Nephron (organoid): ENCODE measurements at regions not wholly inside any gene's neighbourhood (a gene's known extent, or its start where the extent isn't known, plus 50 kb on each side); places are given as distances from the start of the nearest gene placed in this dataset.
A peak's percentile ranks its signal among the peaks of the same experiment; 100 is the strongest.

Experiments used
- H3K27ac Mint-ChIP-seq, 3 experiments: 2 replicates each; pipeline ENCODE4 v1.8.0; 2020; ENCODE audit warnings: mixed read lengths in 3 of 3, mild to moderate bottlenecking in 2 of 3, moderate library complexity in 1 of 3
- H3K27me3 Mint-ChIP-seq: 2 replicates; pipeline ENCODE4 v1.8.0; 2021; ENCODE audit warnings: low read depth, mild to moderate bottlenecking, moderate library complexity, mixed read lengths
- H3K36me3 Mint-ChIP-seq: 2 replicates; pipeline ENCODE4 v1.8.0; 2020; ENCODE audit warnings: low read depth, mixed read lengths
- H3K4me1 Mint-ChIP-seq: 2 replicates; pipeline ENCODE4 v1.8.0; 2020; ENCODE audit warnings: mixed read lengths
- H3K4me3 Mint-ChIP-seq, 3 experiments: 2 replicates each; pipeline ENCODE4 v1.8.0; 2020; ENCODE audit warnings: mild to moderate bottlenecking in 3 of 3, mixed read lengths in 3 of 3, moderate library complexity in 2 of 3
- H3K9me3 Mint-ChIP-seq: 2 replicates; pipeline ENCODE4 v1.8.0; 2020; ENCODE audit warnings: mixed read lengths
- TF ChIP-seq, protein P1 (sequence below), 3 experiments: fragments of 200-600 bp; sonication (generic); IDR thresholded peaks; one replicate each; pipeline ENCODE4 v1.5.0; 2021; ENCODE audit warnings: antibody characterized with exemption in 3 of 3; ENCODE audit not compliant: unreplicated experiment in 3 of 3

DNA sequence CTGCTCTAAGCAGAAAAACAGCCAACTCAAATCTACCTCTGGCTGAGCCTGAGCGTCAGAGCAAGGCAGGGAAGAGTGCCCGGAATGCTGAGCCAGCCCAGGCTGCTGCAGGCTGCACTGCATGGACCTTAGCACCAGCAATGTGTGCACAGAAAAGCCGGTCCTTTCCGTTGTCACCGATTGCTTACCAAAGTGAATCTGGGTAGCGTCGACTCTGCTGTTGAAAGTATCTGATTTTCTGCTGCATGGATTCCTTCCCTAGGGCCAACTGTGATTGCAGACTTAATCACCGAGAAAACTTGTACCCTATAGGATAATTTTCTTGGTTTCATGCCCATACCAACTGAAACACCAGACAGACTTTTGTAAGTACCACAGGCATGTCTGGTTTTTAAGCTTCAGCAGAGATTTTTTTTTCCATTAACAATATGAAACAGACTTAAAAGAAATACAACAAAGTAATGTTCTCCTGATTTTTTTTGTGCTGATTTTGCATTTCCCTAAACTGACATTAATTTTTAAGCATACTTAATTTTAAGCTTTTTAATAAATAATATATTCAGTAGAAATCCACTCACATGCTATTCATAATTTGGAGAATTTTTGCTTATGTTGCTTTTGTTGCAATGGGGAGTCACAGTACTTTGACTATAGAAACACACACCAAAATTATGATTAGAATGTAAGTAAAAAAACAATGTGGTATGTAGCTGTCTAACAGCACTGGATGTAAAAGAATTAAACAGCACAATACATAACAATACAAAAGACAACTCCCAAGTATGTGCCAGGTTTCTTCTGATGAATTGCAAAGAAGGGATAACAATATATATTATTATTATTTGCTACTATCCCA is 218.0 kb downstream of the THBS2 start:
- Mint-ChIP-seq H3K9me3 (peaks cover 23% of the 10 kb centered on the region), H3K4me1 (peaks cover 18% of the 10 kb centered on the region)

DNA sequence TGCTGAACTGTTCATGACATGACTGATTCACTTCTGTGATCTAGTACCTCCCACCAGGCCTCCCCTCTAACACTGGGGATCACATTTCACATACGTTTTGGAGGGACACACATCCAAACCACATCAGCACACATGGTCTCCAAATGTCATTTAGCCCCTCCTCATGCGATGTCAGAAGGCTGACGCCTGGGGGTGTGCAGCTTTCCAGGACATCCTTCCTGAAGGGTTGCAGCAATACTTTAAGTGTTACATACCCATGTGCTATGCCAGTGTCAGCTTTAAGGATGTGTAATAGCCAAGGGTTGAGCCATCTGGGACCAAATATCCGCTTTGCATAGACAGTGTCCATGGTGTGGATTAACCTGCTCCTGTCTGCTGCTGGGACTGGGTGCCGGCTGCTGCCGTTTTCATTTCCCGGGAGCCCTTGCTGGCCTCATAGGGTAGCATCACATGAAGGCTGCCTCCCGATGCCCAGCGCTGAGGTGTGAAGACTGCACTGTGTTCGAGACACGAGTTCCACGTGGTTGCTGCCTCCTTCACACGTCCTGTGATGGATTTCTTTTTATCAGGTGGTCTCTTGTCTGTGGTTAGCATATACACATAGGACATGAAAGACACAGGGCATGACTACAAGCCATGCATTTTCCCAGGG is 219.0 kb downstream of the THBS2 start:
- Mint-ChIP-seq H3K4me3 (no peak overlapping the region), H3K27me3 (peaks cover 5% of the 10 kb centered on the region), H3K9me3 (peaks cover 23% of the 10 kb centered on the region), H3K36me3 (no peaks in the 10 kb centered on the region), H3K4me1 (peaks cover 25% of the 10 kb centered on the region), H3K27ac (peak overlapping the region in 2 of 3 experiments; percentile 8 to 31)
- TF ChIP-seq, protein P1, sequence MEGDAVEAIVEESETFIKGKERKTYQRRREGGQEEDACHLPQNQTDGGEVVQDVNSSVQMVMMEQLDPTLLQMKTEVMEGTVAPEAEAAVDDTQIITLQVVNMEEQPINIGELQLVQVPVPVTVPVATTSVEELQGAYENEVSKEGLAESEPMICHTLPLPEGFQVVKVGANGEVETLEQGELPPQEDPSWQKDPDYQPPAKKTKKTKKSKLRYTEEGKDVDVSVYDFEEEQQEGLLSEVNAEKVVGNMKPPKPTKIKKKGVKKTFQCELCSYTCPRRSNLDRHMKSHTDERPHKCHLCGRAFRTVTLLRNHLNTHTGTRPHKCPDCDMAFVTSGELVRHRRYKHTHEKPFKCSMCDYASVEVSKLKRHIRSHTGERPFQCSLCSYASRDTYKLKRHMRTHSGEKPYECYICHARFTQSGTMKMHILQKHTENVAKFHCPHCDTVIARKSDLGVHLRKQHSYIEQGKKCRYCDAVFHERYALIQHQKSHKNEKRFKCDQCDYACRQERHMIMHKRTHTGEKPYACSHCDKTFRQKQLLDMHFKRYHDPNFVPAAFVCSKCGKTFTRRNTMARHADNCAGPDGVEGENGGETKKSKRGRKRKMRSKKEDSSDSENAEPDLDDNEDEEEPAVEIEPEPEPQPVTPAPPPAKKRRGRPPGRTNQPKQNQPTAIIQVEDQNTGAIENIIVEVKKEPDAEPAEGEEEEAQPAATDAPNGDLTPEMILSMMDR (IDR thresholded peaks at IDR 0.05; ENCODE audit: unreplicated experiment in 3 of 3): no peak

More for the DNA sequence above, 218.0 kb downstream of the THBS2 start:
- Mint-ChIP-seq H3K36me3 (no peaks in the 10 kb centered on the region), H3K27ac (peak overlapping the region in 2 of 3 experiments; percentile 8 to 31), H3K27me3 (peaks cover 5% of the 10 kb centered on the region), H3K4me3 (no peak overlapping the region)
- TF ChIP-seq, protein P1 (IDR thresholded peaks at IDR 0.05; ENCODE audit: unreplicated experiment in 3 of 3): no peak

DNA sequence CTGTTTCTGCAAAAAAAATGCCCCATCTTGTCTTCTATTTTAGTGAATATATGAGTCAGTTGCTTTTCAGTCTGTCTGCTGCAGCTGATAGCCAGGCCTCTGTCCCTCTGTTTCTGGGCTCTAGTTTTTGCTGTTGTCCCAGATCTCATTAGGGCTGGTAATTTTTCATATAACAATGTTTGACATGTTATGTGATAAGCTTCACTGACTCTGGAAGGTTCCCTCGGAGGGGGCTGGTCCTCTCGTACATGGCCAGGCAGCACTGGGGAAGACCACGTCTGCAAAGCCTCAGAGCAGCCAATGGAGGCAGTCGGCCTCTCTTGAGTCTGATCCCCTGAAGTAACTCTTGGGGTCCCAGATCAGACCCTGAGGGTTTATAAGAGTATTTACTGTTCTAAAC is 223.8 kb downstream of the THBS2 start:
- Mint-ChIP-seq H3K27ac (peak overlapping the region; percentile 10 to 20 (median 11)), H3K36me3 (no peaks in the 10 kb centered on the region), H3K27me3 (peaks cover 5% of the 10 kb centered on the region), H3K4me1 (peaks cover 31% of the 10 kb centered on the region), H3K4me3 (no peak overlapping the region), H3K9me3 (peaks cover 3% of the 10 kb centered on the region)
- TF ChIP-seq, protein P1 (IDR thresholded peaks at IDR 0.05; ENCODE audit: unreplicated experiment in 3 of 3): no peak

DNA sequence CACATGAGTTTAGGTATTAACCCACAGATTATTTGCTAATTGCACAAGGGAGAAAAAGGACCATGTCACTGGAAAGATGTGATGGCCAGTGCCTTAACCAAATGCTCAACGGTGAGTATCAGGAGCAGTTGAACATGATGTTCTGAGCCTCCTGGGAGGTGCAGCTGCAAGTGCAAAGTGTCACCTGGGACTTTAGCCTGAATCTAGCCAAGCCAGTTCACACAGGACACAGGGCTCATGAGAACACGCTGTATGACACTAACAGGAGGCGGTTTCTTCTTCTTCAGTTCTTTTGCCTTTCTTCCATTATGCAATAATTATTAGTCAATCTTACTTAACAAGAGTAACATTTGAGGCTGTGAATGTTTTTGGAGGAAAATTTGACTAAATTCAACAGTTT is 225.3 kb downstream of the THBS2 start:
- Mint-ChIP-seq H3K27ac (no peak overlapping the region), H3K9me3 (peaks cover 3% of the 10 kb centered on the region), H3K27me3 (no peaks in the 10 kb centered on the region), H3K4me3 (no peak overlapping the region), H3K36me3 (no peaks in the 10 kb centered on the region), H3K4me1 (peaks cover 33% of the 10 kb centered on the region)
- TF ChIP-seq, protein P1 (IDR thresholded peaks at IDR 0.05; ENCODE audit: unreplicated experiment in 3 of 3): no peak

DNA sequence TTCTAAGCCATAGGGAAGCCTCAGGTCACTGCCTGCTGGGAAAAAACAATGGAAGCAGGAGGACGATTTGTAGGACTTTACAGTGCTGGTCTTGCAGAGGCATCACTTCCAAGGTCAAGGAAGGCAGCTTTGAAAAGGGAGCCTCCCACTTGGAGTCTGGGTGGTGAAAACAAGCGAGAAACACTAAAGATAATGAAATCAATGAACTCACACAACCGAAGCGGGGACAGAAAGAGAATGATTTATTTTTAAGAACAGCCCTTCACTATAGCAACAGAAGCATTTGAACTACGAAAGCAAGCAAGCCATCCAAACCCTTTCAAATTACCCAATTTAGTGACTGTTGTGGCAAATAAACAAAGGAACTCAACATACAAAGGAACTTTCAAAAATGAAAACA is 227.5 kb downstream of the THBS2 start:
- Mint-ChIP-seq H3K9me3 (peaks cover 2% of the 10 kb centered on the region), H3K4me3 (no peak overlapping the region), H3K36me3 (no peaks in the 10 kb centered on the region), H3K27me3 (no peaks in the 10 kb centered on the region), H3K4me1 (peaks cover 42% of the 10 kb centered on the region), H3K27ac (peak overlapping the region in 2 of 3 experiments; percentile 44 to 59)
- TF ChIP-seq, protein P1 (IDR thresholded peaks at IDR 0.05; ENCODE audit: unreplicated experiment in 3 of 3): no peak
